ENCODE measurements at regions not wholly inside any gene's neighbourhood (a gene's known extent, or its start where the extent isn't known, plus 50 kb on each side); places are given as distances from the start of the nearest gene placed in this dataset.
"Not testable (repeated sequence)": the region's sequence is repeated elsewhere in the genome, so short reads cannot be mapped to it uniquely, and the experiment has no call there.

- DNase-seq, result peak; percentile 56 to 75
Measured at GRCh38 chr13:58655086-58655485, 1023.5 kb downstream of the PCDH17 start.

GRCh38 chr13:58660826-58661225 is 1029.3 kb downstream of the PCDH17 start:
- no peak for DNase-seq

GRCh38 chr13:58666331-58666730 is 1034.8 kb downstream of the PCDH17 start:
- no peak for DNase-seq

- DNase-seq, result no peak
Measured at GRCh38 chr13:58667096-58667495, 1035.6 kb downstream of the PCDH17 start.

GRCh38 chr13:58680115-58680514 is 1048.6 kb downstream of the PCDH17 start:
- DNase-seq, result no peak

- DNase-seq, result no peak
Measured at GRCh38 chr13:58682616-58683015, 1051.1 kb downstream of the PCDH17 start.

- no peak for DNase-seq
Measured at GRCh38 chr13:58687148-58687547, 1055.6 kb downstream of the PCDH17 start.

GRCh38 chr13:58698531-58698930 is 1067.0 kb downstream of the PCDH17 start:
- DNase-seq, result no peak

- DNase-seq, result peak; percentile 52 to 65
Measured at GRCh38 chr13:58704953-58705352, 1073.4 kb downstream of the PCDH17 start.

- DNase-seq, result no peak
Measured at GRCh38 chr13:58706421-58706820, 1074.9 kb downstream of the PCDH17 start.

- DNase-seq, result no peak
Measured at GRCh38 chr13:58712191-58712590, 1080.6 kb downstream of the PCDH17 start.

- not testable (repeated sequence) for DNase-seq
Measured at GRCh38 chr13:58714016-58714415, 1082.5 kb downstream of the PCDH17 start.

GRCh38 chr13:58721273-58721672 is 1089.7 kb downstream of the PCDH17 start:
- no peak for DNase-seq

GRCh38 chr13:58728126-58728525 is 1096.6 kb downstream of the PCDH17 start:
- DNase-seq, result no peak

- no peak for DNase-seq
Measured at GRCh38 chr13:58729361-58729760, 1097.8 kb downstream of the PCDH17 start.

- no peak for DNase-seq
Measured at GRCh38 chr13:58744686-58745085, 1113.1 kb downstream of the PCDH17 start.

GRCh38 chr13:58767566-58767965 is 1136.0 kb downstream of the PCDH17 start:
- no peak for DNase-seq

GRCh38 chr13:58773280-58773859 is 1141.8 kb downstream of the PCDH17 start:
- no peak for DNase-seq

- DNase-seq, result no peak
Measured at GRCh38 chr13:58782736-58783135, 1151.2 kb downstream of the PCDH17 start.

GRCh38 chr13:58792854-58793253 is 1161.3 kb downstream of the PCDH17 start:
- DNase-seq, result peak; percentile 23 to 34

GRCh38 chr13:58795715-58796114 is 1164.2 kb downstream of the PCDH17 start:
- DNase-seq, result no peak

GRCh38 chr13:58804832-58805231 is 1173.3 kb downstream of the PCDH17 start:
- peak; percentile 18 to 43 for DNase-seq

- DNase-seq, result no peak
Measured at GRCh38 chr13:58806401-58806800, 1174.9 kb downstream of the PCDH17 start.

GRCh38 chr13:58823701-58824100 is 1192.2 kb downstream of the PCDH17 start:
- no peak for DNase-seq

- no peak for DNase-seq
Measured at GRCh38 chr13:58827904-58828303, 1196.4 kb downstream of the PCDH17 start.

GRCh38 chr13:58830841-58831240 is 1199.3 kb downstream of the PCDH17 start:
- DNase-seq, result no peak
